GM19395 (cell line): ENCODE measurements at regions not wholly inside any gene's neighbourhood (a gene's known extent, or its start where the extent isn't known, plus 50 kb on each side); places are given as distances from the start of the nearest gene placed in this dataset.
A peak's percentile ranks its signal among the peaks of the same experiment; 100 is the strongest.

Source experiments
- ATAC-seq: cut with Tn5 transposase; IDR thresholded peaks from one replicate; pipeline ENCODE4 v1.9.1; 2021; ENCODE audit warnings: mild to moderate bottlenecking, moderate library complexity; ENCODE audit not compliant: unreplicated experiment

GRCh38 chr9:14560194-14560593 is 133.0 kb downstream of the ZDHHC21 start:
- peak; percentile 87 for ATAC-seq

GRCh38 chr9:14554886-14555285 is 138.3 kb downstream of the ZDHHC21 start:
- ATAC-seq, result no peak

- ATAC-seq, result no peak
Observed at GRCh38 chr9:14547245-14548060, 145.8 kb downstream of the ZDHHC21 start.

- ATAC-seq, result no peak
Observed at GRCh38 chr9:14546693-14547092, 146.5 kb downstream of the ZDHHC21 start.

- no peak for ATAC-seq
Observed at GRCh38 chr9:14542071-14542470, 151.2 kb downstream of the ZDHHC21 start.

GRCh38 chr9:14538526-14538925 is 154.7 kb downstream of the ZDHHC21 start:
- ATAC-seq, result no peak

GRCh38 chr9:14535161-14535955 is 157.9 kb downstream of the ZDHHC21 start:
- peak; percentile 58 for ATAC-seq

GRCh38 chr9:14533867-14534640 is 159.2 kb downstream of the ZDHHC21 start:
- ATAC-seq, result no peak

GRCh38 chr9:14532456-14533115 is 160.6 kb downstream of the ZDHHC21 start:
- ATAC-seq, result no peak

- ATAC-seq, result no peak
Observed at GRCh38 chr9:14531341-14532269, 161.6 kb downstream of the ZDHHC21 start.

- ATAC-seq, result no peak
Observed at GRCh38 chr9:14530841-14531240, 162.4 kb downstream of the ZDHHC21 start.

GRCh38 chr9:14530366-14530765 is 162.9 kb downstream of the ZDHHC21 start:
- ATAC-seq, result no peak

GRCh38 chr9:14529629-14530028 is 163.6 kb downstream of the ZDHHC21 start:
- no peak for ATAC-seq

- no peak for ATAC-seq
Observed at GRCh38 chr9:14529054-14529453, 164.2 kb downstream of the ZDHHC21 start.

GRCh38 chr9:14526504-14526903 is 166.7 kb downstream of the ZDHHC21 start:
- no peak for ATAC-seq

- no peak for ATAC-seq
Observed at GRCh38 chr9:14525856-14526255, 167.4 kb downstream of the ZDHHC21 start.

GRCh38 chr9:14524873-14525515 is 168.2 kb downstream of the ZDHHC21 start:
- no peak for ATAC-seq

GRCh38 chr9:14523545-14523944 is 169.7 kb downstream of the ZDHHC21 start:
- ATAC-seq, result no peak
